OCI-LY7 (cell line): ENCODE measurements at regions not wholly inside any gene's neighbourhood (a gene's known extent, or its start where the extent isn't known, plus 50 kb on each side); places are given as distances from the start of the nearest gene placed in this dataset.
"Not testable (repeated sequence)": the region's sequence is repeated elsewhere in the genome, so short reads cannot be mapped to it uniquely, and the experiment has no call there.

Experiments used
- BruUV-seq: library from RNA; stranded (reverse); fragments of 400-500 nt; replicated peaks from 2 replicates; lab custom pipeline; 2021; lab: Mats Ljungman, UMichigan
- CTCF ChIA-PET: fragments of 300-600 bp; sonication (Branson Sonifier 250); formaldehyde crosslinking; loops from one replicate; lab custom pipeline; 2022; ENCODE audit warnings: antibody characterized with exemption; ENCODE audit not compliant: unreplicated experiment; lab: Charles Lee
- POLR2A ChIA-PET: fragments of 300-600 bp; sonication (Branson Sonifier 250); formaldehyde crosslinking; loops from one replicate; lab custom pipeline; 2022; ENCODE audit warnings: antibody characterized with exemption; lab: Charles Lee
- DNase-seq: peaks from one replicate; pipeline ENCODE4 v3.0.0-alpha.2; 2015; ENCODE audit warnings: low spot score
- H2AFZ ChIP-seq: fragments of 200-600 bp; sonication (generic), shearing (Covaris generic); 2 replicates; pipeline ENCODE4 v1.6.1; 2014; ENCODE audit warnings: mild to moderate bottlenecking, antibody characterized with exemption, low read length, moderate library complexity
- H3K27ac ChIP-seq: fragments of 200-600 bp; sonication (generic); 2 replicates; pipeline ENCODE4 v1.5.1; 2014; ENCODE audit warnings: mixed run types, low read depth, mild to moderate bottlenecking, moderate library complexity, low read length, inconsistent platforms; ENCODE audit not compliant: poor library complexity, severe bottlenecking
- H3K36me3 ChIP-seq: fragments of 200-600 bp; sonication (generic); 2 replicates; pipeline ENCODE4 v1.6.1; 2014; ENCODE audit warnings: mild to moderate bottlenecking, antibody characterized with exemption, low read length, moderate library complexity, mixed read lengths; ENCODE audit not compliant: insufficient read depth
- H3K4me1 ChIP-seq: fragments of 200-600 bp; sonication (generic); 2 replicates; pipeline ENCODE4 v1.5.1; 2014; ENCODE audit warnings: mild to moderate bottlenecking, low read length; ENCODE audit not compliant: insufficient read depth, poor library complexity, severe bottlenecking
- H3K4me2 ChIP-seq: fragments of 200-600 bp; sonication (generic); 2 replicates; pipeline ENCODE4 v1.6.1; 2014; ENCODE audit warnings: mild to moderate bottlenecking, low read length
- H3K4me3 ChIP-seq: fragments of 200-600 bp; sonication (generic); 2 replicates; pipeline ENCODE4 v1.5.1; 2014; ENCODE audit warnings: mild to moderate bottlenecking, low read depth, low read length; ENCODE audit not compliant: poor library complexity, severe bottlenecking
- H3K79me2 ChIP-seq: fragments of 200-600 bp; sonication (generic); 2 replicates; pipeline ENCODE4 v1.6.1; 2016; ENCODE audit warnings: low read depth, mild to moderate bottlenecking, low read length, moderate library complexity, mixed read lengths; ENCODE audit not compliant: insufficient read depth
- H3K9me2 ChIP-seq: fragments of 200-600 bp; sonication (generic); 2 replicates; pipeline ENCODE4 v1.6.1; 2016; ENCODE audit warnings: mild to moderate bottlenecking, low read length, mixed read lengths; ENCODE audit not compliant: insufficient read depth
- H3K9me3 ChIP-seq: fragments of 200-600 bp; sonication (generic); 2 replicates; pipeline ENCODE4 v1.6.1; 2014; ENCODE audit warnings: mild to moderate bottlenecking, mixed run types, low read length, mixed read lengths
- H4K20me1 ChIP-seq: fragments of 200-600 bp; sonication (generic); 2 replicates; pipeline ENCODE4 v1.6.1; 2014; ENCODE audit warnings: mild to moderate bottlenecking, antibody characterized with exemption, low read length, moderate library complexity, mixed read lengths; ENCODE audit not compliant: insufficient read depth
- CTCF ChIP-seq: fragments of 200-600 bp; sonication (generic); conservative IDR thresholded peaks from 2 replicates; pipeline ENCODE4 v1.5.1; 2014; ENCODE audit warnings: mild to moderate bottlenecking, antibody characterized with exemption, low read length, moderate library complexity, mixed read lengths
- EZH2phosphoT487 ChIP-seq: fragments of 200-600 bp; sonication (generic); IDR thresholded peaks from 2 replicates; pipeline ENCODE4 v1.6.1; 2018; ENCODE audit warnings: low read depth, borderline replicate concordance, mild to moderate bottlenecking, mixed run types, antibody characterized with exemption, low read length, moderate library complexity, mixed read lengths
- intact Hi-C: fragments of 100-400 bp; cut with micrococcal nuclease; formaldehyde crosslinking; loops from one replicate; pipeline ENCODE4 v1.10.0; 2022; ENCODE audit not compliant: unreplicated experiment

GRCh38 chr2:103196802-103197201 is 435.0 kb downstream of the TMEM182 start:
- BruUV-seq, result no TSS peak
- H3K4me2 ChIP-seq, result no peak overlapping the region
- H2AFZ ChIP-seq, result no peak overlapping the region
- CTCF ChIA-PET, result no interaction called here
- no peaks in the 10 kb centered on the region for H3K79me2 ChIP-seq
- TF ChIP-seq CTCF (no peak), EZH2phosphoT487 (no peak)
- intact Hi-C loops, result no loop called here
- H3K4me1 ChIP-seq, result no peaks in the 10 kb centered on the region
- H3K27ac ChIP-seq, result no peak overlapping the region
- no peaks in the 10 kb centered on the region for H4K20me1 ChIP-seq
- DNase-seq, result no peak
- POLR2A ChIA-PET, result no interaction called here
- no peaks in the 10 kb centered on the region for H3K9me2 ChIP-seq
- H3K9me3 ChIP-seq, result no peaks in the 10 kb centered on the region
- no peaks in the 10 kb centered on the region for H3K36me3 ChIP-seq
- H3K4me3 ChIP-seq, result no peak overlapping the region

DNA sequence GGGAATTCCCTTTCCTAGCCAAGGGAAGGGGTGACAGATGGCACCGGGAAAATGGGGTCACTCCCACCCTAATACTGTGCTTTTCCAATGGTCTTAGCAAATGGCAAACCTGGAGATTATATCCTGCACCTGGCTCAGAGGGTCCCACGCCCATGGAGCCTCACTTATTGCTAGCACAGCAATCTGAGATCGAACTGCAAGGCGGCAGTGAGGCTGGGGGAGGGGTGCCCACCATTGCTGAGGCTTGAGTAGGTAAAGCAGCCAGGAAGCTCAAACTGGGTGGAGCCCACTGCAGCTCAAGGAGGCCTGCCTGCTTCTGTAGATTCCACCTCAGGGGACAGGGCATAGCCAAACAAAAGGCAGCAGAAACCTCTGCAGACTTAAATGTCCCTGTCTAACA is 438.9 kb downstream of the TMEM182 start:
- H3K4me1 ChIP-seq, H3K4me2 ChIP-seq, BruUV-seq, H3K79me2 ChIP-seq, H4K20me1 ChIP-seq, intact Hi-C loops, CTCF ChIA-PET, H3K9me2 ChIP-seq, DNase-seq, H3K27ac ChIP-seq, H3K36me3 ChIP-seq, H3K4me3 ChIP-seq, H2AFZ ChIP-seq, H3K9me3 ChIP-seq: not testable (repeated sequence)
- POLR2A ChIA-PET, result interaction anchor here (0.5 kb wide), 1 partner anchor 103 kb away, joined by 6 read pairs; no protein-coding TSS in a partner anchor

DNA sequence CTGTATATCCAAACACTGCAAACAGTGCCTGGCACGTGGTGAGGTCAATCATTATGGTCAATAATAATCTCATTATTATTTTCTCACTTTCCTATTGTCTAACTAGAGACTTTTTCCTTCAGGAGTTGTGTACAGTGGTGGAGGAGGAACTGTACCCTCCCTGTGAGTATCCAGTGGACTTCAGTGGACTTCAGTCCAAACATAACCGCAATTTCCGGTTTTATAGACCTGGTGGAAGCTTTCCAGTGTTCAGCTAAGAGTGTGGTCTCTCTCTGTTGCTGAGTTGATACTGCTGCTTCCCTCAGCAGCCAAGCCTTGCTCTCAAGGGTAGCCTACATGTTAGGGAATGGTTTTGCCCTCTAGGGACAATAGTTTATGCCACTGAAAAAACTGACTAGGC is 447.1 kb downstream of the TMEM182 start:
- no peak overlapping the region for H3K4me2 ChIP-seq
- H3K9me2 ChIP-seq, result no peaks in the 10 kb centered on the region
- H3K27ac ChIP-seq, result no peak overlapping the region
- no peaks in the 10 kb centered on the region for H3K36me3 ChIP-seq
- ChIA-PET CTCF (no interaction called here), POLR2A (interaction anchor here (0.6 kb wide), 1 partner anchor 32 kb away, joined by 3 read pairs; no protein-coding TSS in a partner anchor)
- TF ChIP-seq CTCF (no peak), EZH2phosphoT487 (no peak)
- H3K79me2 ChIP-seq, result no peaks in the 10 kb centered on the region
- no peaks in the 10 kb centered on the region for H3K9me3 ChIP-seq
- intact Hi-C loops, result no loop called here
- no TSS peak for BruUV-seq
- no peaks in the 10 kb centered on the region for H4K20me1 ChIP-seq
- no peaks in the 10 kb centered on the region for H3K4me1 ChIP-seq
- DNase-seq, result no peak
- no peak overlapping the region for H3K4me3 ChIP-seq
- no peak overlapping the region for H2AFZ ChIP-seq
